ENCODE measurements at regions not wholly inside any gene's neighbourhood (a gene's known extent, or its start where the extent isn't known, plus 50 kb on each side); places are given as distances from the start of the nearest gene placed in this dataset.
"Not testable (repeated sequence)": the region's sequence is repeated elsewhere in the genome, so short reads cannot be mapped to it uniquely, and the experiment has no call there.

DNA sequence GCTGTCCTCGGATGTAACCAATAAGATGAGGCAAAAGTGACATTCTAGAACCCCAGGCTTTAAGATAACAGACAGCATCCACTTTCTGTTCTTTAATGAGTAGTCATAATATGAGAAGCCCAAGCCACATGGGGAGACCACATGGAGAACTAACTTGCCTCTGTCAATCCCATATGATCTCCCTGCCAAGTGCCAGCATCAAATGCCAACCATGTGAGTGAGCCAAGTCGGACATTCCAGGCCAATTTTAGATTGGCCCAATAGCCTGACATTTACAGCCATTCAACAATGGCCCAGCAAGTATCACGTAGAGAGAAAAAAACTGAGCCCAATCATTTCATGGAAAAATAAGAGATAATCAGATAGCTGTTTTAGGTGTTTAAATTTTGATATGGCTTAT lies 2048.3 kb upstream of the RAG2 start:
- TF ChIP-seq POLR2AphosphoS5 (IDR thresholded peaks at IDR 0.05; ENCODE audit: low read depth) = no peak
- TF ChIP-seq GABPA (IDR thresholded peaks at IDR 0.05; ENCODE audit: low read depth) = no peak
- TF ChIP-seq, protein P1, sequence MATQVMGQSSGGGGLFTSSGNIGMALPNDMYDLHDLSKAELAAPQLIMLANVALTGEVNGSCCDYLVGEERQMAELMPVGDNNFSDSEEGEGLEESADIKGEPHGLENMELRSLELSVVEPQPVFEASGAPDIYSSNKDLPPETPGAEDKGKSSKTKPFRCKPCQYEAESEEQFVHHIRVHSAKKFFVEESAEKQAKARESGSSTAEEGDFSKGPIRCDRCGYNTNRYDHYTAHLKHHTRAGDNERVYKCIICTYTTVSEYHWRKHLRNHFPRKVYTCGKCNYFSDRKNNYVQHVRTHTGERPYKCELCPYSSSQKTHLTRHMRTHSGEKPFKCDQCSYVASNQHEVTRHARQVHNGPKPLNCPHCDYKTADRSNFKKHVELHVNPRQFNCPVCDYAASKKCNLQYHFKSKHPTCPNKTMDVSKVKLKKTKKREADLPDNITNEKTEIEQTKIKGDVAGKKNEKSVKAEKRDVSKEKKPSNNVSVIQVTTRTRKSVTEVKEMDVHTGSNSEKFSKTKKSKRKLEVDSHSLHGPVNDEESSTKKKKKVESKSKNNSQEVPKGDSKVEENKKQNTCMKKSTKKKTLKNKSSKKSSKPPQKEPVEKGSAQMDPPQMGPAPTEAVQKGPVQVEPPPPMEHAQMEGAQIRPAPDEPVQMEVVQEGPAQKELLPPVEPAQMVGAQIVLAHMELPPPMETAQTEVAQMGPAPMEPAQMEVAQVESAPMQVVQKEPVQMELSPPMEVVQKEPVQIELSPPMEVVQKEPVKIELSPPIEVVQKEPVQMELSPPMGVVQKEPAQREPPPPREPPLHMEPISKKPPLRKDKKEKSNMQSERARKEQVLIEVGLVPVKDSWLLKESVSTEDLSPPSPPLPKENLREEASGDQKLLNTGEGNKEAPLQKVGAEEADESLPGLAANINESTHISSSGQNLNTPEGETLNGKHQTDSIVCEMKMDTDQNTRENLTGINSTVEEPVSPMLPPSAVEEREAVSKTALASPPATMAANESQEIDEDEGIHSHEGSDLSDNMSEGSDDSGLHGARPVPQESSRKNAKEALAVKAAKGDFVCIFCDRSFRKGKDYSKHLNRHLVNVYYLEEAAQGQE (IDR thresholded peaks at IDR 0.05; ENCODE audit: insufficient replicate concordance, low read depth) = no peak
- TF ChIP-seq SPI1 (IDR thresholded peaks at IDR 0.05; ENCODE audit: borderline replicate concordance, low read depth) = no peak
- TF ChIP-seq, protein P2, sequence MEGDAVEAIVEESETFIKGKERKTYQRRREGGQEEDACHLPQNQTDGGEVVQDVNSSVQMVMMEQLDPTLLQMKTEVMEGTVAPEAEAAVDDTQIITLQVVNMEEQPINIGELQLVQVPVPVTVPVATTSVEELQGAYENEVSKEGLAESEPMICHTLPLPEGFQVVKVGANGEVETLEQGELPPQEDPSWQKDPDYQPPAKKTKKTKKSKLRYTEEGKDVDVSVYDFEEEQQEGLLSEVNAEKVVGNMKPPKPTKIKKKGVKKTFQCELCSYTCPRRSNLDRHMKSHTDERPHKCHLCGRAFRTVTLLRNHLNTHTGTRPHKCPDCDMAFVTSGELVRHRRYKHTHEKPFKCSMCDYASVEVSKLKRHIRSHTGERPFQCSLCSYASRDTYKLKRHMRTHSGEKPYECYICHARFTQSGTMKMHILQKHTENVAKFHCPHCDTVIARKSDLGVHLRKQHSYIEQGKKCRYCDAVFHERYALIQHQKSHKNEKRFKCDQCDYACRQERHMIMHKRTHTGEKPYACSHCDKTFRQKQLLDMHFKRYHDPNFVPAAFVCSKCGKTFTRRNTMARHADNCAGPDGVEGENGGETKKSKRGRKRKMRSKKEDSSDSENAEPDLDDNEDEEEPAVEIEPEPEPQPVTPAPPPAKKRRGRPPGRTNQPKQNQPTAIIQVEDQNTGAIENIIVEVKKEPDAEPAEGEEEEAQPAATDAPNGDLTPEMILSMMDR (IDR thresholded peaks at IDR 0.05; ENCODE audit: insufficient read depth, low read length) = no peak
- Histone ChIP-seq H3K27ac (replicated peaks) (no peak overlapping the region), H3K4me3 (replicated peaks; ENCODE audit: insufficient read depth, low read length) (no peak overlapping the region), H3K27me3 (ENCODE audit: insufficient read depth, poor library complexity, severe bottlenecking) (no peaks in the 10 kb centered on the region)
- no peak for DNase-seq (ENCODE audit: low read depth in 1 of 2, low spot score in 1 of 2)

DNA sequence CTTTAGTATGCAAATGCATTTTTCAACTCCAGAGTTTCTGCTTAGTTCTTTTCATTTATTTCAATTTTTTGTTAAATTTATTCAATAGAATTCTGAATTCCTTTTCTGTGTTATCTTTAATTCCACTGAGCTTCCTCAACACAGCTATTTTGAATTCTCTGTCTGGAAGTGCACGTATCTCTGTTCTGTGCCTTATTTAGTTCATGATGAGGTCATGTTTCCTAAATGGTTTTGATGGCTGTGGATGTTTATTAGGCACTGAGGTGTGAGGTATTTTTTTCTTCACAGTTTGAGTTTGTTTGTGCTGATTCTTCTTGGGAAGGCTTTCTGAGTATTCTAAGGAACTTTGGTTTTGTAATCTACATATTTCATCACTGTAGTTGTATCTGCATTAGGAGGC lies 2042.8 kb upstream of the RAG2 start:
- H3K27me3 ChIP-seq (ENCODE audit: insufficient read depth, poor library complexity, severe bottlenecking) = no peaks in the 10 kb centered on the region
- no peak for DNase-seq (ENCODE audit: low read depth in 1 of 2, low spot score in 1 of 2)
- no peak for TF ChIP-seq GABPA (IDR thresholded peaks at IDR 0.05; ENCODE audit: low read depth)
- no peak for TF ChIP-seq POLR2AphosphoS5 (IDR thresholded peaks at IDR 0.05; ENCODE audit: low read depth)
- TF ChIP-seq SPI1 (IDR thresholded peaks at IDR 0.05; ENCODE audit: borderline replicate concordance, low read depth) = no peak
- TF ChIP-seq, protein P2 (IDR thresholded peaks at IDR 0.05; ENCODE audit: insufficient read depth, low read length) = no peak
- TF ChIP-seq, protein P1 (IDR thresholded peaks at IDR 0.05; ENCODE audit: insufficient replicate concordance, low read depth) = no peak
- H3K4me3 ChIP-seq (replicated peaks; ENCODE audit: insufficient read depth, low read length) = no peak overlapping the region
- no peak overlapping the region for H3K27ac ChIP-seq (replicated peaks)

DNA sequence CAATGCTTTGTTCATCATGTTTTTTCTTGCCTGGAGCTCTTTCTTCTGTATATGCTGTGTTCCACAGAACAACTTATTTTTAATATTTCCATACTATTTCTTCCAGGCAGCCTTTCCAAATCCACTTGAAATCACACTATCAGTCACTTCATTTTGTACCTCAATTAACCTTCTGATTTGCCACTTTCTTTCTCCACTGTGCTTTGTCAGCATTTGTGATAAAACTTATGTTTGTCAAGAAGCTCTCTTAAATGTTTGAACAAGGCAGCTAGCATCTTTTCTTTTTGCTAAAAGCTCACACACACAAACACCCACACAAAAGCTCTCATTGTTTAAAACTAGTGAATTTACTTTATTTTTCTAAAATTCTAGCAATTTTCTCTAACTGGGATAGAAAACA lies 2014.7 kb upstream of the RAG2 start:
- TF ChIP-seq, protein P2 (IDR thresholded peaks at IDR 0.05; ENCODE audit: insufficient read depth, low read length) = no peak
- TF ChIP-seq POLR2AphosphoS5 (IDR thresholded peaks at IDR 0.05; ENCODE audit: low read depth) (no peak), SPI1 (IDR thresholded peaks at IDR 0.05; ENCODE audit: borderline replicate concordance, low read depth) (no peak), GABPA (IDR thresholded peaks at IDR 0.05; ENCODE audit: low read depth) (no peak)
- TF ChIP-seq, protein P1 (IDR thresholded peaks at IDR 0.05; ENCODE audit: insufficient replicate concordance, low read depth) = no peak
- H3K4me3 ChIP-seq (replicated peaks; ENCODE audit: insufficient read depth, low read length) = no peak overlapping the region
- no peak for DNase-seq (ENCODE audit: low read depth in 1 of 2, low spot score in 1 of 2)
- no peak overlapping the region for H3K27ac ChIP-seq (replicated peaks)
- no peaks in the 10 kb centered on the region for H3K27me3 ChIP-seq (ENCODE audit: insufficient read depth, poor library complexity, severe bottlenecking)

DNA sequence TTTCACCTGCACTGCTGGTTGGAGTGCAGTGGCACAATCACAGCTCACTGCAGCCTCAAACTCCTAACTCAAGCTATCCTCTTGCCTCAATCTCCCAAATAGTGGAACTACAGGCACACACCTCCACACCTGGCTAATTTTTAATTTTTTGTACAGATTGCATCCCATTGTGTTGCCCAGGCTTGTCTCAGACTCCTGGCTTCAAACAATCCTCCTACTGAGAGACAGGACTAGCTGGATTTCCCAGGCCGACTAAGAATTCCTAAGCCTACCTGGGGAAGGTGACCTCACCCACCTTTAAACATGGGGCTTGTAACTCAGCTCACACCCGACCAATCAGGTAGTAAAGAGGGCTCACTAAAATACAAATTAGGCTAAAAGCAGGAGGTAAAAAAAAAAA lies 2003.3 kb upstream of the RAG2 start:
- H3K27ac ChIP-seq (replicated peaks); H3K4me3 ChIP-seq (replicated peaks; ENCODE audit: insufficient read depth, low read length); H3K27me3 ChIP-seq (ENCODE audit: insufficient read depth, poor library complexity, severe bottlenecking); DNase-seq (ENCODE audit: low read depth in 1 of 2, low spot score in 1 of 2): not testable (repeated sequence)

Data from HL-60 (cell line).